Activated B cell treated with CpG ODN at 0.5 μM for 24 hours (primary cell): ENCODE measurements at regions not wholly inside any gene's neighbourhood (a gene's known extent, or its start where the extent isn't known, plus 50 kb on each side); places are given as distances from the start of the nearest gene placed in this dataset.
"Not testable (repeated sequence)": the region's sequence is repeated elsewhere in the genome, so short reads cannot be mapped to it uniquely, and the experiment has no call there.

Experiments used
- ATAC-seq: fragments of 200-7000 bp; cut with Tn5 transposase; one replicate; pipeline ENCODE4 v1.10.0; 2021; ENCODE audit warnings: low read depth, mild to moderate bottlenecking, moderate library complexity
- CTCF ChIA-PET: fragments of 350-600 bp; sonication (Branson Sonifier 250); formaldehyde crosslinking; loops from one replicate; lab custom pipeline; 2021; ENCODE audit warnings: antibody characterized with exemption; lab: Charles Lee
- POLR2A ChIA-PET: fragments of 350-600 bp; sonication (Branson Sonifier 250); formaldehyde crosslinking; loops from one replicate; lab custom pipeline; 2021; ENCODE audit warnings: antibody characterized with exemption; lab: Charles Lee
- DNase-seq: peaks from one replicate; pipeline ENCODE4 v3.0.0; 2022
- H3K27ac Mint-ChIP-seq: one replicate; pipeline ENCODE4 v1.8.0; 2020; ENCODE audit warnings: mixed read lengths
- H3K27me3 Mint-ChIP-seq: one replicate; pipeline ENCODE4 v1.8.0; 2021; ENCODE audit warnings: mixed read lengths
- H3K36me3 Mint-ChIP-seq: one replicate; pipeline ENCODE4 v1.8.0; 2021; ENCODE audit warnings: low read depth, mixed read lengths
- H3K4me1 Mint-ChIP-seq: one replicate; pipeline ENCODE4 v1.8.0; 2021; ENCODE audit warnings: mixed read lengths
- H3K4me3 Mint-ChIP-seq: one replicate; pipeline ENCODE4 v1.8.0; 2020; ENCODE audit warnings: mild to moderate bottlenecking, mixed read lengths
- H3K9me3 Mint-ChIP-seq: one replicate; pipeline ENCODE4 v1.8.0; 2020; ENCODE audit warnings: mixed read lengths
- CTCF ChIP-seq: fragments of 200-600 bp; IDR thresholded peaks from one replicate; pipeline ENCODE4 v1.8.0; 2022; ENCODE audit warnings: antibody characterized with exemption, mild to moderate bottlenecking
- intact Hi-C: fragments of 100-400 bp; cut with micrococcal nuclease; formaldehyde crosslinking; loops from one replicate; pipeline ENCODE4 v1.15.1; 2024

DNA sequence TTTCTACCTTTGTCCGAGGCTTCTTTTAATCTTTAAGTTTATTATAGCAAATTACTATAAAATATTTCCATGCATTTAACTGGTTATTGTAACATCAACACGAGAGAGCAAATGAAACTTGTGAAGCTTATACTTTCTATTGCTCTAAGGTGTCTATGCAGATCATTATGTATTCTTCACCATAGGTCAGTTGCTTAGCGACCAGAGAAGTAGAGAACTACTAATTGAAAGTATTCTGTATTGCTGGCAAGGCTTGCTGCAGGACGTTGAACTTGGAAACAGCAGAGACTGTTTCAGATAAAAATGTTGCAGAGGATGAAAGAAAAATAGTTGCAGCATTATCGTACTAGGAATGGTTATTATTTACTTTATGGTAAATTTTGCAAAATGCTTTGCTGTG, 933.6 kb upstream of the FOXG1 start:
- H3K27me3 Mint-ChIP-seq, DNase-seq, intact Hi-C loops, H3K4me3 Mint-ChIP-seq, H3K27ac Mint-ChIP-seq, H3K36me3 Mint-ChIP-seq, ATAC-seq, H3K4me1 Mint-ChIP-seq, CTCF ChIA-PET, H3K9me3 Mint-ChIP-seq, POLR2A ChIA-PET: not testable (repeated sequence)

DNA sequence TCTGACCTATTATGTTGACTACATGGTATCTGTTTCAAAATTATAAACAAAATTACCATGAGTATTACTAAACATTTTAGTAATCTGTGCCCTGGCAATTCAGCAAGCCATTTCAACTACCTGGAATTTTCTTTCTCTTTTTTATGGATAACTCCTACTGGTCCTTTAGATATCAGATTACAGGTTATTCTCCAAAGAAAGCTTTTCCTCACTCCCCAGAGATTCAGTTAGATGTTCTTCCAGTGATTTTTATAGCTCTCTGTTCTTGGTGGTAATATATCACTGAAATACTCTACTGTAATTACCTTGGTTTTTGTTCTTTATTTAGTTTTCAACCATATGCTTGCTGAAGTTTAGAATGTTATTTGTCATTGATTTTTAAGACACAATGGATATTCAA, 930.2 kb upstream of the FOXG1 start:
- no peak for ATAC-seq
- no peak for TF ChIP-seq CTCF
- Mint-ChIP-seq H3K27me3 (no peaks in the 10 kb centered on the region), H3K4me3 (no peak overlapping the region), H3K27ac (no peak overlapping the region), H3K4me1 (no peaks in the 10 kb centered on the region), H3K9me3 (peaks cover 2% of the 10 kb centered on the region), H3K36me3 (no peaks in the 10 kb centered on the region)
- POLR2A ChIA-PET = no interaction called here
- intact Hi-C loops = no loop called here
- CTCF ChIA-PET = no interaction called here
- DNase-seq = no peak

DNA sequence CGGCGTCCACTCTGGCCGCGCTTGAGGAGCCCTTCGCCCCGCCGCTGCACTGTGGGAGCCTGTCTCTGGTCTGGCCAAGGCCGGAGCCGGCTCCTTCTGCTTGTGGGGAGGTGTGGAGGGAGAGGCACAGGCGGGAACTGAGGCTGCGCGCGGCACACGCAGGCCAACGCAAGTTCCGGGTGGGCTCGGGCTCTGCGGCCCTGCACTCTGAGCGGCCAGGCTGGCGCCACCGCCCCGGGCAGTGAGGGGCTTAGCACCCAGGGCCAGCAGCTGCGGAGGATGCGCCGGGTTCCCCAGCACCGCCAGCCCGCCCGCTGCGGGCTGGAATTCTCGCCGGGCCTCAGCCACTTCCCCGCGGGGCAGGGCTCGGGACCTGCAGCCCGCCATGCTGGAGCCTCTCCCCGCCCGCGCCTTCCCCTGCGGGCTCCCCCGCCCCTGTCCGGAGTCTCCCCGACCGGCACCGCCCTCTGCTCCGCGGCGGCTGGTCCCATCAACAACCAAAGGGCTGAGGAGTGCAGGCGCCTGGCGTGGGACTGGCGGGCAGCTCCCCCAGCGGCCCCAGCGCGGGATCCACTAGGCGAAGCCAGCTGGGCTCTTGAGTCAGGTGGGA, 921.2 kb upstream of the FOXG1 start:
- ATAC-seq = no peak
- H3K36me3 Mint-ChIP-seq = no peaks in the 10 kb centered on the region
- H3K27ac Mint-ChIP-seq = no peak overlapping the region
- ChIA-PET CTCF (no interaction called here), POLR2A (no interaction called here)
- no peaks in the 10 kb centered on the region for H3K27me3 Mint-ChIP-seq
- intact Hi-C loops = no loop called here
- H3K4me1 Mint-ChIP-seq = no peaks in the 10 kb centered on the region
- H3K4me3 Mint-ChIP-seq = no peak overlapping the region
- no peak for TF ChIP-seq CTCF
- peaks cover 2% of the 10 kb centered on the region for H3K9me3 Mint-ChIP-seq
- no peak for DNase-seq

DNA sequence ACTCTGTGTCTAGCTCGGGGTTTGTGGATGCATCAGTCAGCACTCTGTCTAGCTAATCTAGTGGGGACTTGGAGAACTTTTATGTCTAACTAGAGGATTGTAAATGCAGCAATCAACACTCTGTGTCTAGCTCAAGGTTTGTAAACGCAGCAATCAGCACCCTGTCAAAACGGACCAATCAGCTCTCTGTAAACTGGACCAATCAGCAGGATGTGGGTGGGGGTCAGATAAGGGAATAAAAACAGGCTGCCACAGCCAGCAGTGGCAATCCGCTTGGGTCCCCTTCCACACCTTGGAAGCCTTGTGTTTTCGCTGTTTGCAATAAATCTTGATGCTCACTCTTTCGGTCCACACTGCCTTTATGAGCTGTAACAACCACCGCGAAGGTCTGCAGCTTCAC, 920.7 kb upstream of the FOXG1 start:
- DNase-seq (no peak), ATAC-seq (no peak)
- no peak overlapping the region for H3K27ac Mint-ChIP-seq
- ChIA-PET POLR2A (no interaction called here), CTCF (no interaction called here)
- no peak for TF ChIP-seq CTCF
- no peak overlapping the region for H3K4me3 Mint-ChIP-seq
- H3K27me3 Mint-ChIP-seq = no peaks in the 10 kb centered on the region
- intact Hi-C loops = no loop called here
- H3K9me3 Mint-ChIP-seq = peaks cover 2% of the 10 kb centered on the region
- no peaks in the 10 kb centered on the region for H3K36me3 Mint-ChIP-seq
- H3K4me1 Mint-ChIP-seq = no peaks in the 10 kb centered on the region

- H3K27ac Mint-ChIP-seq, CTCF ChIA-PET: not testable (repeated sequence)
These were observed 919.1 kb upstream of the FOXG1 start for GRCh38 chr14:27847480-27847879.

DNA sequence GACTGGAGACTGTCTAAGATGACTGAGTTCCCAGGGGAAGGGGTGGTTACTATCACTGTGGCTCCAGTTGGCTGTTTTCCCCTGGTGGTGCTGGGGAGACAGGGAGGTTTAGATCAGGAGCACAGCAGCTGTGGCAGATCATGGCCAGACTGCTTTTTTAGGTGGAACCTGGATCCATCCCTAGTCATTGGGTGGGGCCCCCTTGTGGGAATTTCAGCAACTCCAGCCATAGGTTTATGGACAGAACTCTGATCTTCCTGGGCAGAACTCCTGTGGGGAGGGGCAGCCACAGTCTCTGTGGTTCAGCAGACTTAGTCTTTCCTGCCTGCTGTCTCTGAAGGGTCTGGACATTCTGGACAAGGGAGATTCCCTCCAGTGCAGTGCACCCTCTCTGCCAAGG, 917.4 kb upstream of the FOXG1 start:
- H3K27ac Mint-ChIP-seq, DNase-seq, ATAC-seq, H3K4me3 Mint-ChIP-seq, H3K36me3 Mint-ChIP-seq, H3K27me3 Mint-ChIP-seq, POLR2A ChIA-PET, intact Hi-C loops, H3K9me3 Mint-ChIP-seq, H3K4me1 Mint-ChIP-seq, CTCF ChIA-PET: not testable (repeated sequence)

More at GRCh38 chr14:27847480-27847879, 919.1 kb upstream of the FOXG1 start:
- H3K4me1 Mint-ChIP-seq, H3K27me3 Mint-ChIP-seq, POLR2A ChIA-PET, DNase-seq, ATAC-seq, H3K9me3 Mint-ChIP-seq, H3K36me3 Mint-ChIP-seq, H3K4me3 Mint-ChIP-seq, intact Hi-C loops: not testable (repeated sequence)

DNA sequence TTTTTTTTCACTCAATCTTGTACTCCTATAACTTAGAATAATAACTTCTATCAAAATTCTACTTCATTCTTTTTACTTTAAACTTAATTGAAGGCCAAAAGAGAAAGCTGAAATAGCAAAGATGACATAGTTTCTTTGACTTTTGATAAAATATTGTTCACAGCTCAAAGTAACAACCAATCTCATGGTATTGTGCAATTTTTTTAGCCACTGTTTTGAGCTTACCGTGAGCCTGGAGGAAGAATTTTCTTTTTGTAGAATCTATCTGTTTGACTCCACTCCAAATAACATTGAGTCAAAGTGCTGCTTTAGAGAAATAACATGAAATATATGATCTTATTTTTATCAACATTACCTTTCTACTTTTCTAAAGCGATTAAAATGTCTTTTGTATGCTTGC, 903.9 kb upstream of the FOXG1 start:
- ATAC-seq (no peak), DNase-seq (no peak)
- ChIA-PET POLR2A (no interaction called here), CTCF (no interaction called here)
- no peaks in the 10 kb centered on the region for H3K9me3 Mint-ChIP-seq
- no peak overlapping the region for H3K4me3 Mint-ChIP-seq
- no peaks in the 10 kb centered on the region for H3K36me3 Mint-ChIP-seq
- TF ChIP-seq CTCF = no peak
- no peaks in the 10 kb centered on the region for H3K27me3 Mint-ChIP-seq
- H3K4me1 Mint-ChIP-seq = no peaks in the 10 kb centered on the region
- intact Hi-C loops = no loop called here
- no peak overlapping the region for H3K27ac Mint-ChIP-seq
